ENCODE measurements at regions not wholly inside any gene's neighbourhood (a gene's known extent, or its start where the extent isn't known, plus 50 kb on each side); places are given as distances from the start of the nearest gene placed in this dataset.

DNA sequence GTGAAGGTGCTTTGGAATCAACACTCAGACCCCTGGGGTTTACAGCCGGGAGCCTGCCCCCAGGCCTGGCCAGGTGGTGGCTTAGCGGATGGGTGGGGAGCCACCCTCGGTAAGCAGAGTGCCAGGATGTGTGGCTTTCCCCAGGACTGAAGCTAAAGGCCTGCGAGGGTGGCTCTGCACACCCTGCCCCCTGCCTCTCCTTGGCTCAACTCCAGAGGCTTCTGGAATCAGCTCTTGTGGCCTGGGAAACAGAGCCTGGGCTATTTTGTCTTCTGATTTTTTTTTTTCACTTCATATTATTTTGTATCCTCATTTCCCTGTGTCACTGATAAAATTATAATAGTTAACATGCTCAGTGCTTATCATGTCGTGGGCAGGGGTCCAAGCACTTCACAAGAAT lies 79.8 kb downstream of the RHOB start:
- TF ChIP-seq ZNF263 (CRISPR knock-in tag; IDR thresholded peaks at IDR 0.05; ENCODE audit: borderline replicate concordance) (no peak), RFX5 (IDR thresholded peaks at IDR 0.05; ENCODE audit: low read depth, low read length) (no peak), JUN (IDR thresholded peaks at IDR 0.05; ENCODE audit: borderline replicate concordance, low read depth, low read length) (no peak), JUN (CRISPR knock-in tag; IDR thresholded peaks at IDR 0.05; ENCODE audit: borderline replicate concordance) (no peak), CTCF (IDR thresholded peaks at IDR 0.05 in 2 of 3, conservative IDR thresholded peaks at IDR 0.05 in 1 of 3; ENCODE audit: insufficient read depth in 2 of 3, low read depth in 1 of 3, low read length in 3 of 3) (no peak), FOXJ3 (CRISPR knock-in tag; IDR thresholded peaks at IDR 0.05) (no peak), POLR2A (conservative IDR thresholded peaks at IDR 0.05) (no peak), GMEB1 (CRISPR knock-in tag; IDR thresholded peaks at IDR 0.05) (no peak), GTF3C2 (IDR thresholded peaks at IDR 0.05; ENCODE audit: borderline replicate concordance, extremely low read depth, insufficient read length) (no peak)
- TF ChIP-seq, protein P1, sequence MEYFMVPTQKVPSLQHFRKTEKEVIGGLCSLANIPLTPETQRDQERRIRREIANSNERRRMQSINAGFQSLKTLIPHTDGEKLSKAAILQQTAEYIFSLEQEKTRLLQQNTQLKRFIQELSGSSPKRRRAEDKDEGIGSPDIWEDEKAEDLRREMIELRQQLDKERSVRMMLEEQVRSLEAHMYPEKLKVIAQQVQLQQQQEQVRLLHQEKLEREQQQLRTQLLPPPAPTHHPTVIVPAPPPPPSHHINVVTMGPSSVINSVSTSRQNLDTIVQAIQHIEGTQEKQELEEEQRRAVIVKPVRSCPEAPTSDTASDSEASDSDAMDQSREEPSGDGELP (CRISPR knock-in tag; IDR thresholded peaks at IDR 0.05; ENCODE audit: borderline replicate concordance): no peak
